ENCODE measurements at regions not wholly inside any gene's neighbourhood (a gene's known extent, or its start where the extent isn't known, plus 50 kb on each side); places are given as distances from the start of the nearest gene placed in this dataset.
"Not testable (repeated sequence)": the region's sequence is repeated elsewhere in the genome, so short reads cannot be mapped to it uniquely, and the experiment has no call there.

DNA sequence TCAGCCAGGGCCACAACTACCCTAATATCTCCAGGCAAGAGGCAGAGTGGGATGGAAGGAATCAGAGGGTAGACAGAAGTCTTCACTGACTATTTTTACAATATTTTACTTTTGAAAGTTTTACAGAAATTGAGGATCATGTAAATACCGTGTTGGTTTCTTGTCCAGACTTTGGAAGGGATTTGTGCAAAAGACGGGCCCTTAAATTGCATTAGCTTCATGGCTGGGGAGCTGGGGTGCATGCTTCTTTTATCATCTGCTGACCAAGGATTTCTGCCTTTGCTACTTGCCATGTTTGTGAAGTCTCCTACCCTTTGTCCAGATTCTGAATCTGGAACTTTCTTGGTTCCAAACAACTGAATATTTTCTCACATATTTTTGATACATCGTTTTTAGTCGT, 107.7 kb upstream of the GRIN3A start:
- H3K4me3 ChIP-seq (ENCODE audit: low read depth, low read length): no peak overlapping the region
- no peaks in the 10 kb centered on the region for H3K27me3 ChIP-seq (ENCODE audit: control insufficient read depth, insufficient read depth, low read length)
- no peaks in the 10 kb centered on the region for H3K36me3 ChIP-seq (ENCODE audit: control insufficient read depth, insufficient read depth, low read length)
- TF ChIP-seq, protein P1, sequence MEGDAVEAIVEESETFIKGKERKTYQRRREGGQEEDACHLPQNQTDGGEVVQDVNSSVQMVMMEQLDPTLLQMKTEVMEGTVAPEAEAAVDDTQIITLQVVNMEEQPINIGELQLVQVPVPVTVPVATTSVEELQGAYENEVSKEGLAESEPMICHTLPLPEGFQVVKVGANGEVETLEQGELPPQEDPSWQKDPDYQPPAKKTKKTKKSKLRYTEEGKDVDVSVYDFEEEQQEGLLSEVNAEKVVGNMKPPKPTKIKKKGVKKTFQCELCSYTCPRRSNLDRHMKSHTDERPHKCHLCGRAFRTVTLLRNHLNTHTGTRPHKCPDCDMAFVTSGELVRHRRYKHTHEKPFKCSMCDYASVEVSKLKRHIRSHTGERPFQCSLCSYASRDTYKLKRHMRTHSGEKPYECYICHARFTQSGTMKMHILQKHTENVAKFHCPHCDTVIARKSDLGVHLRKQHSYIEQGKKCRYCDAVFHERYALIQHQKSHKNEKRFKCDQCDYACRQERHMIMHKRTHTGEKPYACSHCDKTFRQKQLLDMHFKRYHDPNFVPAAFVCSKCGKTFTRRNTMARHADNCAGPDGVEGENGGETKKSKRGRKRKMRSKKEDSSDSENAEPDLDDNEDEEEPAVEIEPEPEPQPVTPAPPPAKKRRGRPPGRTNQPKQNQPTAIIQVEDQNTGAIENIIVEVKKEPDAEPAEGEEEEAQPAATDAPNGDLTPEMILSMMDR (IDR thresholded peaks at IDR 0.05; ENCODE audit: insufficient read depth, low read length, severe bottlenecking): no peak
- DNase-seq (ENCODE audit: low read depth): no peak
- FAIRE-seq: no peak

DNA sequence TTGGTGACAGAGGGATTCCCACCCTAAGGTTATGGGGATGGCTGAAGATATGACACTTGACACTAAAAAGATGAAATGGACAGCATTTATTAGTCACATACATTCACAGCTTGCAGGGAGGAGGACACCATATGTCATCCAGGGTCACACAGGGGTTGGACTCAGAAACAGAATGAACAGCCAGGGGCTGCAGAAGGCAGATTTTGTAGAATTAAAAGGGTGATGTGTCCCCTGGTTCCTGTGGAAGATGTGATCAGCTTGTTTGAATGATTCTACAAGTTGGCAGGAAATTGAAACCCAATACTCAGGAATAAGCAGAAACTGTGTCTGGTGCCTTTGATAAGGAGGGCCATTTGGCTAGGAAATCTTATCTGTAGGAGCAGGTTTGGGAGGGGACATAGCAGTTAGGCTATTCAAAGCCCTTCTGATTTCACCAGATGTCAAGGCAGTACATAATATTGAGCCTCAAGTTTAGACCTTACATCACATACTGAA, 102.3 kb upstream of the GRIN3A start:
- Histone ChIP-seq H3K27me3 (ENCODE audit: control insufficient read depth, insufficient read depth, low read length) (no peaks in the 10 kb centered on the region), H3K36me3 (ENCODE audit: control insufficient read depth, insufficient read depth, low read length) (no peaks in the 10 kb centered on the region), H3K4me3 (ENCODE audit: low read depth, low read length) (no peak overlapping the region)
- TF ChIP-seq, protein P1 (IDR thresholded peaks at IDR 0.05; ENCODE audit: insufficient read depth, low read length, severe bottlenecking): no peak
- DNase-seq (ENCODE audit: low read depth) (no peak), FAIRE-seq (no peak)

DNA sequence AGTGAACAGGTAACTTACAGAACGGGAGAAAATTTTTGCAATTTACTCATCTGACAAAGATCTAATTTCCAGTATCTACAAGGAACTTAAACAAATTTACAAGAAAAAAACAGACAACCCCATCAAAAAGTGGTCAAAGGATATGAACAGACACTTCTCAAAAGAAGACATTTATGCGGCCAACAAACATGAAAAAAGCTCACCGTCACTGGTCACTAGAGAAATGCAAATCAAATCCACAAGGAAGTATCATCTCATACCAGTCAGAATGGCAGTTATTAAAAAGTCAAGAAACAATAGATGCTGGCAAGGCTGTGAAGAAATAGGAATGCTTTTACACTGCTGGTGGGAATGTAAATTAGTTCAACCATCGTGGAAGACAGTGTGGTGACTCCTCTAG, 100.5 kb upstream of the GRIN3A start:
- not testable (repeated sequence) for FAIRE-seq; H3K4me3 ChIP-seq (ENCODE audit: low read depth, low read length); H3K27me3 ChIP-seq (ENCODE audit: control insufficient read depth, insufficient read depth, low read length); DNase-seq (ENCODE audit: low read depth); H3K36me3 ChIP-seq (ENCODE audit: control insufficient read depth, insufficient read depth, low read length)

DNA sequence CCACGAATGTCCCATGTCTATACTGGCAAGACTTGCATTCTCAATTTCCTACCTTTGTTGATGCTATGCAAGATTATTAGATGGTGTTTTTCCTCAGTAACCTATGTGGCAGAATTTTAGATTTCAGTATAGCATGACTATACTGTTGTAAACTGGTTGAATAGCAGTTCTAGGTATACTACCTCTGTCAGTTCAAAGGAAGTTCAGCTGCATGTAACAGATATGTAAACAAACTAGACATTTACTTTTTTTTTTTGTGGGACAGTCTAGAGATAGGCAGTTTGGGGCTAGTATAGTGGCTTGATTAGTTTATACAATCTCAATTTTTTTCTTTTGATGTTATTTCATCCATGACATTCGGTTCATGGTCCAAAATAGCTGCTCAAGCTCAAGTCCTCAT, 97.6 kb upstream of the GRIN3A start:
- no peaks in the 10 kb centered on the region for H3K27me3 ChIP-seq (ENCODE audit: control insufficient read depth, insufficient read depth, low read length)
- H3K36me3 ChIP-seq (ENCODE audit: control insufficient read depth, insufficient read depth, low read length): no peaks in the 10 kb centered on the region
- no peak for FAIRE-seq
- TF ChIP-seq, protein P1 (IDR thresholded peaks at IDR 0.05; ENCODE audit: insufficient read depth, low read length, severe bottlenecking): no peak
- H3K4me3 ChIP-seq (ENCODE audit: low read depth, low read length): no peak overlapping the region
- DNase-seq (ENCODE audit: low read depth): no peak

DNA sequence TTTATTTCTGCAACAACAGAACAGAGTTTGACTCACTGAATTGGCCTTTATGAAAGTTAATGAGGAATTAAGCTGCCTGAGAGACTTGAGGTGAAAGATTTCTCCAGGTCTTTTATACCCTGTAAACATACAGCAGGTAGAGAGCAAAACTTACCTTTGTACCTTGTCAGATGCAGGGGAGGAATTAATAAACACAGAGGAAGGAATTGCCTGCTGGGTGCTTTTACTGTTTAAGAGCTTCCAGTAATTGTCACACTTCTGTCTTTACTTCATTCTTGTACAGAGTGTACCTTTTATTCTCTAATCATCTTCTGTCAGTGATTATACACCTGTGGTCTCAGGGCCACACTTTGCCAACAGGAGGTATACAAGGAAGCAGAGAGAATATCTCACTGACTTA, 94.0 kb upstream of the GRIN3A start:
- no peaks in the 10 kb centered on the region for H3K36me3 ChIP-seq (ENCODE audit: control insufficient read depth, insufficient read depth, low read length)
- TF ChIP-seq, protein P1 (IDR thresholded peaks at IDR 0.05; ENCODE audit: insufficient read depth, low read length, severe bottlenecking): no peak
- DNase-seq (ENCODE audit: low read depth) (no peak), FAIRE-seq (no peak)
- H3K4me3 ChIP-seq (ENCODE audit: low read depth, low read length): no peak overlapping the region
- H3K27me3 ChIP-seq (ENCODE audit: control insufficient read depth, insufficient read depth, low read length): no peaks in the 10 kb centered on the region

DNA sequence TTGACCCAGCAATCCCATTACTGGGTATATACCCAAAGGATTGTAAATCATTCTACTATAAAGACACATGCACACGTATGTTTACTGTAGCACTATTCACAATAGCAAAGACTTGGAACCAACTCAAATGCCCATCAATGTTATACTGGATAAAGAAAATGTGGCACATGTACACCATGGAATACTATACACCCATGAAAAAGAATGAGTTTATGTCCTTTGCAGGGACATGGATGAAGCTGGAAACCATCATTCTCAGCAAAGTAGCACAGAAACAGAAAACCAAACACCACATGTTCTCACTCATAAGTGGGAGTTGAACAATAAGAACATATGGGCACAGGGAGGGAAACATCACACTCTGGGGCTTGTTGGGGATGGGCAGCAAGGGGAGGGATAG, 83.0 kb upstream of the GRIN3A start:
- H3K27me3 ChIP-seq (ENCODE audit: control insufficient read depth, insufficient read depth, low read length); H3K36me3 ChIP-seq (ENCODE audit: control insufficient read depth, insufficient read depth, low read length); FAIRE-seq; DNase-seq (ENCODE audit: low read depth); H3K4me3 ChIP-seq (ENCODE audit: low read depth, low read length): not testable (repeated sequence)

DNA sequence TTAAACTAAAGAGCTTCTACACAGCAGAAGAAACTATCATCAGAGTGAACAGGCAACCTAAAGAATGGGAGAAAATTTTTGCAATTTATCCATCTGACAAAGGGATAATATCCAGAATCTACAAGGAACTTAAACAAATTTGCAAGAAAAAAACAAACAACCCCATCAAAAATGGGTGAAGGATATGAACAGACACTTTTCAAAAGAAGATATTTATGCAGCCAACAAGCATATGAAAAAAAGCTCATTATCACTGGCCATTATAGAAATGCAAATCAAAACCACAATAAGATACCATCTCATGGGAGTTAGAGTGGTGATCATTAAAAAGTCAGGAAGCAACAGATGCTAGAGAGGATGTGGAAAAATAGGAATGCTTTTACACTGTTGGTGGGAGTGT, 82.5 kb upstream of the GRIN3A start:
- H3K4me3 ChIP-seq (ENCODE audit: low read depth, low read length); H3K36me3 ChIP-seq (ENCODE audit: control insufficient read depth, insufficient read depth, low read length); FAIRE-seq; H3K27me3 ChIP-seq (ENCODE audit: control insufficient read depth, insufficient read depth, low read length); DNase-seq (ENCODE audit: low read depth): not testable (repeated sequence)
